ENCODE measurements at regions not wholly inside any gene's neighbourhood (a gene's known extent, or its start where the extent isn't known, plus 50 kb on each side); places are given as distances from the start of the nearest gene placed in this dataset.

- DNase-seq, result no peak
- Histone ChIP-seq H3K27me3 (ENCODE audit: insufficient read depth, low read depth, severe bottlenecking) (peaks cover 98% of the 10 kb centered on the region), H3K36me3 (no peaks in the 10 kb centered on the region), H3K9me3 (ENCODE audit: severe bottlenecking) (peaks cover 3% of the 10 kb centered on the region), H3K27ac (no peak overlapping the region), H3K4me3 (ENCODE audit: low read depth, low read length) (no peak overlapping the region)
- no peak for TF ChIP-seq CTCF (IDR thresholded peaks at IDR 0.05; ENCODE audit: low read depth, low read length)
Observed at GRCh38 chr20:57024849-57025248, 241.6 kb downstream of the BMP7 start.

GRCh38 chr20:57025261-57025660 is 241.2 kb downstream of the BMP7 start:
- peaks cover 98% of the 10 kb centered on the region for H3K27me3 ChIP-seq (ENCODE audit: insufficient read depth, low read depth, severe bottlenecking)
- DNase-seq, result no peak

GRCh38 chr20:57025666-57026224 is 240.7 kb downstream of the BMP7 start:
- no peak for DNase-seq
- no peak for TF ChIP-seq CTCF (IDR thresholded peaks at IDR 0.05; ENCODE audit: low read depth, low read length)
- H3K27ac ChIP-seq, result no peak overlapping the region
- no peak overlapping the region for H3K4me3 ChIP-seq (ENCODE audit: low read depth, low read length)
- peaks cover 98% of the 10 kb centered on the region for H3K27me3 ChIP-seq (ENCODE audit: insufficient read depth, low read depth, severe bottlenecking)
- H3K9me3 ChIP-seq (ENCODE audit: severe bottlenecking), result peaks cover 3% of the 10 kb centered on the region
- H3K36me3 ChIP-seq, result no peaks in the 10 kb centered on the region

More at GRCh38 chr20:57025261-57025660, 241.2 kb downstream of the BMP7 start:
- H3K36me3 ChIP-seq, result no peaks in the 10 kb centered on the region
- no peak overlapping the region for H3K4me3 ChIP-seq (ENCODE audit: low read depth, low read length)
- H3K27ac ChIP-seq, result no peak overlapping the region
- peaks cover 3% of the 10 kb centered on the region for H3K9me3 ChIP-seq (ENCODE audit: severe bottlenecking)
- no peak for TF ChIP-seq CTCF (IDR thresholded peaks at IDR 0.05; ENCODE audit: low read depth, low read length)

- peaks cover 93% of the 10 kb centered on the region for H3K27me3 ChIP-seq (ENCODE audit: insufficient read depth, low read depth, severe bottlenecking)
- DNase-seq, result no peak
- H3K36me3 ChIP-seq, result no peaks in the 10 kb centered on the region
- no peak overlapping the region for H3K27ac ChIP-seq
- no peak for TF ChIP-seq CTCF (IDR thresholded peaks at IDR 0.05; ENCODE audit: low read depth, low read length)
- peaks cover 3% of the 10 kb centered on the region for H3K9me3 ChIP-seq (ENCODE audit: severe bottlenecking)
- no peak overlapping the region for H3K4me3 ChIP-seq (ENCODE audit: low read depth, low read length)
Observed at GRCh38 chr20:57027777-57028176, 238.7 kb downstream of the BMP7 start.

- no peak for DNase-seq
- no peak overlapping the region for H3K27ac ChIP-seq
- TF ChIP-seq CTCF (IDR thresholded peaks at IDR 0.05; ENCODE audit: low read depth, low read length), result no peak
- no peak overlapping the region for H3K4me3 ChIP-seq (ENCODE audit: low read depth, low read length)
- H3K36me3 ChIP-seq, result no peaks in the 10 kb centered on the region
- H3K27me3 ChIP-seq (ENCODE audit: insufficient read depth, low read depth, severe bottlenecking), result peaks cover 95% of the 10 kb centered on the region
- peaks cover 3% of the 10 kb centered on the region for H3K9me3 ChIP-seq (ENCODE audit: severe bottlenecking)
Observed at GRCh38 chr20:57030611-57031600, 235.5 kb downstream of the BMP7 start.

All from WERI-Rb-1 (cell line).